ENCODE measurements at regions not wholly inside any gene's neighbourhood (a gene's known extent, or its start where the extent isn't known, plus 50 kb on each side); places are given as distances from the start of the nearest gene placed in this dataset.

- no peak for DNase-seq (ENCODE audit: low spot score)
Measured at GRCh38 chr18:45168866-45169600, 446.2 kb upstream of the SLC14A2 start.

GRCh38 chr18:45169610-45170009, 445.7 kb upstream of the SLC14A2 start:
- no peak for DNase-seq (ENCODE audit: low spot score)

GRCh38 chr18:45171679-45172191, 443.5 kb upstream of the SLC14A2 start:
- no peak for DNase-seq (ENCODE audit: low spot score)

- DNase-seq (ENCODE audit: low spot score), result no peak
Measured at GRCh38 chr18:45173327-45173726, 441.9 kb upstream of the SLC14A2 start.

GRCh38 chr18:45173799-45174519, 441.3 kb upstream of the SLC14A2 start:
- no peak for DNase-seq (ENCODE audit: low spot score)

GRCh38 chr18:45174629-45175136, 440.6 kb upstream of the SLC14A2 start:
- no peak for DNase-seq (ENCODE audit: low spot score)

GRCh38 chr18:45175511-45175910, 439.8 kb upstream of the SLC14A2 start:
- no peak for DNase-seq (ENCODE audit: low spot score)

GRCh38 chr18:45186832-45187231, 428.4 kb upstream of the SLC14A2 start:
- no peak for DNase-seq (ENCODE audit: low spot score)

GRCh38 chr18:45191795-45192194, 423.5 kb upstream of the SLC14A2 start:
- DNase-seq (ENCODE audit: low spot score), result no peak

GRCh38 chr18:45197526-45197970, 417.7 kb upstream of the SLC14A2 start:
- no peak for DNase-seq (ENCODE audit: low spot score)

GRCh38 chr18:45198526-45198925, 416.8 kb upstream of the SLC14A2 start:
- no peak for DNase-seq (ENCODE audit: low spot score)

- DNase-seq (ENCODE audit: low spot score), result no peak
Measured at GRCh38 chr18:45201029-45201428, 414.2 kb upstream of the SLC14A2 start.

GRCh38 chr18:45201489-45201888, 413.8 kb upstream of the SLC14A2 start:
- DNase-seq (ENCODE audit: low spot score), result no peak

- DNase-seq (ENCODE audit: low spot score), result no peak
Measured at GRCh38 chr18:45202061-45202460, 413.2 kb upstream of the SLC14A2 start.

- no peak for DNase-seq (ENCODE audit: low spot score)
Measured at GRCh38 chr18:45203677-45204076, 411.6 kb upstream of the SLC14A2 start.

- no peak for DNase-seq (ENCODE audit: low spot score)
Measured at GRCh38 chr18:45207328-45207727, 407.9 kb upstream of the SLC14A2 start.

GRCh38 chr18:45208164-45208563, 407.1 kb upstream of the SLC14A2 start:
- DNase-seq (ENCODE audit: low spot score), result no peak

GRCh38 chr18:45212181-45213039, 402.9 kb upstream of the SLC14A2 start:
- peak; percentile 45 for DNase-seq (ENCODE audit: low spot score)

GRCh38 chr18:45213040-45213333, 402.3 kb upstream of the SLC14A2 start:
- DNase-seq (ENCODE audit: low spot score), result no peak

GRCh38 chr18:45218436-45218835, 396.8 kb upstream of the SLC14A2 start:
- no peak for DNase-seq (ENCODE audit: low spot score)

GRCh38 chr18:45221363-45221762, 393.9 kb upstream of the SLC14A2 start:
- no peak for DNase-seq (ENCODE audit: low spot score)

GRCh38 chr18:45222180-45222579, 393.1 kb upstream of the SLC14A2 start:
- DNase-seq (ENCODE audit: low spot score), result no peak
